Liver (tissue), 8 donors: ENCODE measurements at regions not wholly inside any gene's neighbourhood (a gene's known extent, or its start where the extent isn't known, plus 50 kb on each side); places are given as distances from the start of the nearest gene placed in this dataset.

Source experiments
- DNase-seq: peaks from one replicate; pipeline ENCODE4 v3.0.0-alpha.2; 2017; ENCODE audit warnings: low spot score
- H3K27ac ChIP-seq, 2 donors: one replicate each; pipeline ENCODE4 v1.7.0; 2013; ENCODE audit warnings: inconsistent platforms in 2 of 2, low read length in 2 of 2, control low read depth in 1 of 2, low read depth in 1 of 2, mild to moderate bottlenecking in 1 of 2
- H3K27me3 ChIP-seq, 4 donors: one replicate each; pipeline versions ENCODE4 v1.6.1 to v1.7.0; 2013; ENCODE audit warnings: low read length in 3 of 4, inconsistent platforms in 1 of 4, mild to moderate bottlenecking in 1 of 4, moderate library complexity in 1 of 4; ENCODE audit not compliant: control insufficient read depth in 4 of 4, insufficient read depth in 4 of 4
- H3K36me3 ChIP-seq, 4 donors: one replicate each; pipeline versions ENCODE4 v1.6.1 to v1.7.0; 2013; ENCODE audit warnings: low read length in 3 of 4, mild to moderate bottlenecking in 3 of 4, low read depth in 1 of 4, moderate library complexity in 1 of 4; ENCODE audit not compliant: control insufficient read depth in 4 of 4, insufficient read depth in 3 of 4
- H3K4me1 ChIP-seq, 4 donors: one replicate each; pipeline versions ENCODE4 v1.6.1 to v1.7.0; 2013; ENCODE audit warnings: low read length in 3 of 4, mild to moderate bottlenecking in 3 of 4, moderate library complexity in 1 of 4; ENCODE audit not compliant: control insufficient read depth in 4 of 4, insufficient read depth in 4 of 4
- H3K4me3 ChIP-seq, 3 donors: one replicate each; pipeline versions ENCODE4 v1.6.1 to v1.7.0; 2013; ENCODE audit warnings: low read length in 3 of 3, control low read depth in 1 of 3, low read depth in 1 of 3, mild to moderate bottlenecking in 1 of 3
- H3K9ac ChIP-seq, 2 donors: one replicate each; pipeline ENCODE4 v1.7.0; 2013; ENCODE audit warnings: low read length in 2 of 2, mild to moderate bottlenecking in 2 of 2, moderate library complexity in 2 of 2, control low read depth in 1 of 2, low read depth in 1 of 2
- H3K9me3 ChIP-seq, 4 donors: one replicate each; pipeline versions ENCODE4 v1.6.1 to v1.7.0; 2013; ENCODE audit warnings: low read length in 3 of 4; ENCODE audit not compliant: control insufficient read depth in 4 of 4
- ATF3 ChIP-seq: IDR thresholded peaks from 2 replicates; pipeline ENCODE4 v1.6.1; 2016; ENCODE audit warnings: antibody characterized with exemption
- CTCF ChIP-seq: fragments of 150-350 bp; IDR thresholded peaks from 2 replicates; pipeline ENCODE4 v1.5.1; 2017; ENCODE audit warnings: improper control_type of control experiment, low read depth, low read length; ENCODE audit not compliant: missing input control
- EGR1 ChIP-seq, 2 donors: IDR thresholded peaks; 2 replicates each; pipeline ENCODE4 v1.6.1; 2016 to 2018; ENCODE audit warnings: antibody characterized with exemption in 2 of 2, low read depth in 2 of 2
- FOXA1 ChIP-seq: IDR thresholded peaks from 2 replicates; pipeline ENCODE4 v1.6.1; 2016; ENCODE audit warnings: antibody characterized with exemption
- FOXA2 ChIP-seq: IDR thresholded peaks from 2 replicates; pipeline ENCODE4 v1.6.1; 2016; ENCODE audit warnings: antibody characterized with exemption
- GABPA ChIP-seq, 2 donors: IDR thresholded peaks in 1 of 2; conservative IDR thresholded peaks in 1 of 2; 2 replicates each; pipeline ENCODE4 v1.6.1; 2016; ENCODE audit warnings: antibody characterized with exemption in 2 of 2, mild to moderate bottlenecking in 1 of 2, moderate library complexity in 1 of 2
- HNF4A ChIP-seq, 2 donors: conservative IDR thresholded peaks; 2 replicates each; pipeline ENCODE4 v1.6.1; 2016; ENCODE audit warnings: antibody characterized with exemption in 2 of 2, mild to moderate bottlenecking in 2 of 2
- HNF4G ChIP-seq: IDR thresholded peaks from 2 replicates; pipeline ENCODE4 v1.6.1; 2016; ENCODE audit warnings: antibody characterized with exemption
- JUND ChIP-seq, 2 donors: IDR thresholded peaks; 2 replicates each; pipeline ENCODE4 v1.6.1; 2016; ENCODE audit warnings: antibody characterized with exemption in 2 of 2
- MAX ChIP-seq: IDR thresholded peaks from 2 replicates; pipeline ENCODE4 v1.6.1; 2016; ENCODE audit warnings: antibody characterized with exemption
- NR2F2 ChIP-seq: IDR thresholded peaks from 2 replicates; pipeline ENCODE4 v1.6.1; 2016; ENCODE audit warnings: antibody characterized with exemption
- RAD21 ChIP-seq, 2 donors: IDR thresholded peaks; 2 replicates each; pipeline ENCODE4 v1.6.1; 2016; ENCODE audit warnings: antibody characterized with exemption in 2 of 2, mild to moderate bottlenecking in 2 of 2
- REST ChIP-seq: IDR thresholded peaks from 2 replicates; pipeline ENCODE4 v1.6.1; 2016; ENCODE audit warnings: antibody characterized with exemption, mild to moderate bottlenecking
- RXRA ChIP-seq, 2 donors: IDR thresholded peaks; 2 replicates each; pipeline ENCODE4 v1.6.1; 2017 to 2018; ENCODE audit warnings: antibody characterized with exemption in 2 of 2, mild to moderate bottlenecking in 1 of 2
- SP1 ChIP-seq: IDR thresholded peaks from 2 replicates; pipeline ENCODE4 v1.6.1; 2018; ENCODE audit warnings: antibody characterized with exemption, mild to moderate bottlenecking
- TAF1 ChIP-seq: conservative IDR thresholded peaks from 2 replicates; pipeline ENCODE4 v1.6.1; 2016; ENCODE audit warnings: antibody characterized with exemption, mild to moderate bottlenecking
- YY1 ChIP-seq: IDR thresholded peaks from 2 replicates; pipeline ENCODE4 v1.6.1; 2016; ENCODE audit warnings: antibody characterized with exemption, mild to moderate bottlenecking
- ZBTB33 ChIP-seq: IDR thresholded peaks from 2 replicates; pipeline ENCODE4 v1.6.1; 2016; ENCODE audit warnings: antibody characterized with exemption
- WGBS: extraction: QIAGEN DNeasy Blood & Tissue Kit; methylation state at CpG from one replicate; pipeline ENCODE4 v1.1.7; 2013; 5-methylcytosine and 5-hydroxymethylcytosine counted together
- donor health status: healthy.
- donor health status: healthy.
- donor health status: healthy.
- donor health status: healthy.
- donor health status: healthy.

GRCh38 chr5:69042915-69043654 is 50.7 kb upstream of the SLC30A5 start:
- DNase-seq, result peak; percentile 81
- H3K4me3 ChIP-seq, result peak overlapping the region; percentile 36 to 93 (median 81)
- peak overlapping the region; percentile 77 to 94 for H3K9ac ChIP-seq
- H3K27ac ChIP-seq, result peak overlapping the region; percentile 84 to 86
- no peaks in the 10 kb centered on the region for H3K9me3 ChIP-seq
- no peaks in the 10 kb centered on the region for H3K27me3 ChIP-seq
- WGBS, result 3% methylated on average over 19 of the region's 19 CpGs
- H3K36me3 ChIP-seq, result no peaks in the 10 kb centered on the region
- peaks cover 0 to 11% (median 6%) of the 10 kb centered on the region in 4 donors for H3K4me1 ChIP-seq
- TF ChIP-seq FOXA1 (no peak), JUND (IDR thresholded peaks at IDR 0.05) (peak in 1 of 2 donors; percentile 16), MAX (no peak), YY1 (peak; percentile 97), GABPA (IDR thresholded peaks at IDR 0.05 in 1 of 2, conservative IDR thresholded peaks at IDR 0.05 in 1 of 2) (peak; percentile 7 to 49), HNF4G (no peak), CTCF (peak; percentile 89), FOXA2 (no peak), ZBTB33 (no peak), EGR1 (IDR thresholded peaks at IDR 0.05; ENCODE audit: low read depth in 2 of 2) (no peak), RAD21 (IDR thresholded peaks at IDR 0.05) (peak; percentile 93 to 97), SP1 (peak; percentile 20), HNF4A (conservative IDR thresholded peaks at IDR 0.05) (peak in 1 of 2 donors; percentile 7), NR2F2 (no peak), ATF3 (no peak), RXRA (IDR thresholded peaks at IDR 0.05) (peak; percentile 8 to 13), TAF1 (peak; percentile 22), REST (peak; percentile 42)
